ENCODE measurements at regions not wholly inside any gene's neighbourhood (a gene's known extent, or its start where the extent isn't known, plus 50 kb on each side); places are given as distances from the start of the nearest gene placed in this dataset.

DNA sequence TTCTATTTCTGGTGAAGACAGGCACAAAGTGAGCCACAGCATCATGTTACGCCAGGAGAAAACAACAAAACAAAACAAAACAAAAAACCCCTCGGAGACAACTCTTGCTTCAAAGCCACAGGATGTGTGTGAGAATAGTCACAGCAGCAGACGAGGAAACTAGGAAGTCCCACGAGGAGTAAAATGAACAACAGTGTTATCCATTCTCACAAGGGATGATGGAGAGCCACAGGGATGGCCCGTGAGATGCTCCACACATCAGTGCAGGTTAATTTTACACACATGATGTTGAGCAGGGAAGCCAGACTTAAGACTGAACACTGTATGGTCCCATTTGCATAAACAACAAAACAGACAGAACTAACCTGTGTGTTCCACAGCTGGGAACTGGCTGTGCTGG, 128.5 kb upstream of the TMEM18 start:
- no peaks in the 10 kb centered on the region for H3K36me3 ChIP-seq (ENCODE audit: control insufficient read depth, insufficient read depth, low read length)
- BruUV-seq (replicated peaks), result no TSS peak
- no peak overlapping the region for H3K4me3 ChIP-seq (ENCODE audit: low read depth in 2 of 2, low read length in 2 of 2)
- H3K4me1 ChIP-seq (ENCODE audit: control insufficient read depth, insufficient read depth, low read length), result no peaks in the 10 kb centered on the region
- in situ Hi-C loops (cut with HindIII; ENCODE audit: low pct_unique_long_range_greater_than_20kb, low sequenced_read_pairs) (no loop called here), intact Hi-C loops (cut with micrococcal nuclease; ENCODE audit: unreplicated experiment) (no loop called here)
- ChIA-PET CTCF (no interaction called here), POLR2A (no interaction called here)
- no peak overlapping the region for H3K27ac ChIP-seq (ENCODE audit: low read length)
- no peak for TF ChIP-seq TCF7L2 (IDR thresholded peaks at IDR 0.05; ENCODE audit: low read depth, low read length)
- TF ChIP-seq, protein P1, sequence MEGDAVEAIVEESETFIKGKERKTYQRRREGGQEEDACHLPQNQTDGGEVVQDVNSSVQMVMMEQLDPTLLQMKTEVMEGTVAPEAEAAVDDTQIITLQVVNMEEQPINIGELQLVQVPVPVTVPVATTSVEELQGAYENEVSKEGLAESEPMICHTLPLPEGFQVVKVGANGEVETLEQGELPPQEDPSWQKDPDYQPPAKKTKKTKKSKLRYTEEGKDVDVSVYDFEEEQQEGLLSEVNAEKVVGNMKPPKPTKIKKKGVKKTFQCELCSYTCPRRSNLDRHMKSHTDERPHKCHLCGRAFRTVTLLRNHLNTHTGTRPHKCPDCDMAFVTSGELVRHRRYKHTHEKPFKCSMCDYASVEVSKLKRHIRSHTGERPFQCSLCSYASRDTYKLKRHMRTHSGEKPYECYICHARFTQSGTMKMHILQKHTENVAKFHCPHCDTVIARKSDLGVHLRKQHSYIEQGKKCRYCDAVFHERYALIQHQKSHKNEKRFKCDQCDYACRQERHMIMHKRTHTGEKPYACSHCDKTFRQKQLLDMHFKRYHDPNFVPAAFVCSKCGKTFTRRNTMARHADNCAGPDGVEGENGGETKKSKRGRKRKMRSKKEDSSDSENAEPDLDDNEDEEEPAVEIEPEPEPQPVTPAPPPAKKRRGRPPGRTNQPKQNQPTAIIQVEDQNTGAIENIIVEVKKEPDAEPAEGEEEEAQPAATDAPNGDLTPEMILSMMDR (IDR thresholded peaks at IDR 0.05), result no peak
- TF ChIP-seq POLR2AphosphoS5 (IDR thresholded peaks at IDR 0.05; ENCODE audit: low read depth, low read length), result no peak
- TF ChIP-seq REST (IDR thresholded peaks at IDR 0.05; ENCODE audit: insufficient read depth in 1 of 2, low read depth in 2 of 2, low read length in 1 of 2), result no peak
- TF ChIP-seq SIN3A (IDR thresholded peaks at IDR 0.05; ENCODE audit: borderline replicate concordance, insufficient read depth, low read depth, low read length), result no peak
- DNase-seq (ENCODE audit: low read depth, low spot score) (no peak), ATAC-seq (no peak)
- H3K9me3 ChIP-seq (ENCODE audit: control insufficient read depth, insufficient read depth, low read depth, low read length), result no peaks in the 10 kb centered on the region
- no peaks in the 10 kb centered on the region for H3K27me3 ChIP-seq (ENCODE audit: control insufficient read depth, insufficient read depth, low read length)

- no peaks in the 10 kb centered on the region for H3K27me3 ChIP-seq (ENCODE audit: control insufficient read depth, insufficient read depth, low read length)
- intact Hi-C loops (cut with micrococcal nuclease; ENCODE audit: unreplicated experiment), result no loop called here
- TF ChIP-seq REST (IDR thresholded peaks at IDR 0.05; ENCODE audit: insufficient read depth in 1 of 2, low read depth in 2 of 2, low read length in 1 of 2), result no peak
- TF ChIP-seq SIN3A (IDR thresholded peaks at IDR 0.05; ENCODE audit: borderline replicate concordance, insufficient read depth, low read depth, low read length), result no peak
- no peak for TF ChIP-seq POLR2AphosphoS5 (IDR thresholded peaks at IDR 0.05; ENCODE audit: low read depth, low read length)
Observed at GRCh38 chr2:797993-798392, 120.8 kb upstream of the TMEM18 start.

More at GRCh38 chr2:797993-798392, 120.8 kb upstream of the TMEM18 start:
- no TSS peak for BruUV-seq (replicated peaks)
- no peak for DNase-seq (ENCODE audit: low read depth, low spot score)
- no peaks in the 10 kb centered on the region for H3K9me3 ChIP-seq (ENCODE audit: control insufficient read depth, insufficient read depth, low read depth, low read length)
- ChIA-PET POLR2A (no interaction called here), CTCF (no interaction called here)
- no peak overlapping the region for H3K27ac ChIP-seq (ENCODE audit: low read length)
- in situ Hi-C loops (cut with HindIII; ENCODE audit: low pct_unique_long_range_greater_than_20kb, low sequenced_read_pairs), result no loop called here
- no peaks in the 10 kb centered on the region for H3K36me3 ChIP-seq (ENCODE audit: control insufficient read depth, insufficient read depth, low read length)
- no peak for ATAC-seq
- H3K4me1 ChIP-seq (ENCODE audit: control insufficient read depth, insufficient read depth, low read length), result no peaks in the 10 kb centered on the region
- no peak overlapping the region for H3K4me3 ChIP-seq (ENCODE audit: low read depth in 2 of 2, low read length in 2 of 2)
